Mesenchymal stem cell (in vitro differentiated cells and primary cell): ENCODE measurements at regions not wholly inside any gene's neighbourhood (a gene's known extent, or its start where the extent isn't known, plus 50 kb on each side); places are given as distances from the start of the nearest gene placed in this dataset.
"Not testable (repeated sequence)": the region's sequence is repeated elsewhere in the genome, so short reads cannot be mapped to it uniquely, and the experiment has no call there.

Source experiments
- DNase-seq: peaks from one replicate; pipeline ENCODE4 v3.0.0-alpha.2; 2013
- H2AFZ ChIP-seq: one replicate; pipeline ENCODE4 v1.6.1; 2013; ENCODE audit warnings: low read depth, mild to moderate bottlenecking, control low read depth, inconsistent platforms, low read length, moderate library complexity
- H2AK5ac ChIP-seq: 2 replicates; pipeline ENCODE4 v1.6.1; 2013; ENCODE audit warnings: low read length, moderate library complexity, mild to moderate bottlenecking, inconsistent platforms; ENCODE audit not compliant: severe bottlenecking
- H2BK120ac ChIP-seq: one replicate; pipeline ENCODE4 v1.6.1; 2013; ENCODE audit warnings: low read depth, mild to moderate bottlenecking, inconsistent platforms, low read length, moderate library complexity
- H2BK12ac ChIP-seq, 2 experiments: one replicate each; pipeline ENCODE4 v1.6.1; 2013; ENCODE audit warnings: inconsistent platforms in 2 of 2, low read length in 2 of 2, mild to moderate bottlenecking in 2 of 2, moderate library complexity in 2 of 2, control low read depth in 1 of 2
- H2BK15ac ChIP-seq: one replicate; pipeline ENCODE4 v1.6.1; 2013; ENCODE audit warnings: mild to moderate bottlenecking, low read depth, inconsistent platforms; ENCODE audit not compliant: poor library complexity, severe bottlenecking
- H2BK5ac ChIP-seq: 2 replicates; pipeline ENCODE4 v1.6.1; 2013; ENCODE audit warnings: low read depth, mild to moderate bottlenecking, low read length, control low read depth, inconsistent platforms; ENCODE audit not compliant: poor library complexity, severe bottlenecking
- H3K14ac ChIP-seq, 2 experiments: one replicate each; pipeline ENCODE4 v1.6.1; 2013; ENCODE audit warnings: inconsistent platforms in 2 of 2, low read length in 2 of 2, control low read depth in 1 of 2, mild to moderate bottlenecking in 1 of 2, moderate library complexity in 1 of 2
- H3K18ac ChIP-seq, 2 experiments: one replicate each; pipeline ENCODE4 v1.6.1; 2013; ENCODE audit warnings: inconsistent platforms in 2 of 2, low read length in 2 of 2, control low read depth in 1 of 2, low read depth in 1 of 2, mild to moderate bottlenecking in 1 of 2
- H3K23ac ChIP-seq, 2 experiments: one replicate each; pipeline ENCODE4 v1.6.1; 2013; ENCODE audit warnings: inconsistent platforms in 2 of 2, low read length in 2 of 2, mild to moderate bottlenecking in 2 of 2, moderate library complexity in 2 of 2, control low read depth in 1 of 2
- H3K27ac ChIP-seq: 2 replicates; pipeline ENCODE4 v1.5.1; 2013; ENCODE audit warnings: mild to moderate bottlenecking, moderate library complexity, low read length, control low read depth, inconsistent platforms; ENCODE audit not compliant: poor library complexity, severe bottlenecking
- H3K27me3 ChIP-seq, 2 experiments: 2 replicates each; pipeline versions ENCODE4 v1.6.1 to v1.7.0; 2013; ENCODE audit warnings: low read length in 2 of 2, mild to moderate bottlenecking in 2 of 2, moderate library complexity in 2 of 2, control low read depth in 1 of 2, inconsistent platforms in 1 of 2; ENCODE audit not compliant: control insufficient read depth in 1 of 2, insufficient read depth in 1 of 2
- H3K36me3 ChIP-seq, 2 experiments: 2 replicates each; pipeline versions ENCODE4 v1.6.1 to v1.7.0; 2013; ENCODE audit warnings: low read length in 2 of 2, control low read depth in 1 of 2, inconsistent platforms in 1 of 2, low read depth in 1 of 2, mild to moderate bottlenecking in 1 of 2; ENCODE audit not compliant: insufficient read depth in 2 of 2, control insufficient read depth in 1 of 2
- H3K4ac ChIP-seq, 2 experiments: one replicate each; pipeline ENCODE4 v1.6.1; 2013; ENCODE audit warnings: inconsistent platforms in 2 of 2, low read length in 2 of 2, mild to moderate bottlenecking in 2 of 2, moderate library complexity in 2 of 2, control low read depth in 1 of 2, low read depth in 1 of 2
- H3K4me1 ChIP-seq: 2 replicates; pipeline ENCODE4 v1.6.1; 2013; ENCODE audit warnings: low read depth, low read length, control low read depth; ENCODE audit not compliant: control insufficient read depth, insufficient read depth
- H3K4me2 ChIP-seq: 2 replicates; pipeline ENCODE4 v1.6.1; 2013; ENCODE audit warnings: low read length, mild to moderate bottlenecking, inconsistent platforms; ENCODE audit not compliant: poor library complexity, severe bottlenecking
- H3K4me3 ChIP-seq, 2 experiments: 2 replicates each; pipeline versions ENCODE4 v1.5.1 to v1.7.0; 2013; ENCODE audit warnings: low read length in 2 of 2, mild to moderate bottlenecking in 2 of 2, control low read depth in 1 of 2, low read depth in 1 of 2; ENCODE audit not compliant: insufficient read depth in 1 of 2
- H3K79me1 ChIP-seq: replicated peaks from 2 replicates; pipeline ENCODE4 v1.6.1; 2013; ENCODE audit warnings: mild to moderate bottlenecking, control low read depth, low read length, inconsistent platforms; ENCODE audit not compliant: poor library complexity, severe bottlenecking
- H3K9ac ChIP-seq: 2 replicates; pipeline ENCODE4 v1.7.0; 2013; ENCODE audit warnings: mild to moderate bottlenecking, low read length, moderate library complexity
- H3K9me3 ChIP-seq: 2 replicates; pipeline ENCODE4 v1.7.0; 2013; ENCODE audit warnings: mild to moderate bottlenecking, low read length; ENCODE audit not compliant: control insufficient read depth
- H4K8ac ChIP-seq: one replicate; pipeline ENCODE4 v1.6.1; 2013; ENCODE audit warnings: inconsistent platforms, mild to moderate bottlenecking, low read length, moderate library complexity
- H4K91ac ChIP-seq: one replicate; pipeline ENCODE4 v1.6.1; 2013; ENCODE audit warnings: mild to moderate bottlenecking, low read length, inconsistent platforms
- WGBS: methylation state at CpG from one replicate; pipeline ENCODE4 v1.1.7; 2013; ENCODE audit warnings: mixed read lengths; 5-methylcytosine and 5-hydroxymethylcytosine counted together

GRCh38 chr7:142528608-142529408 is 220.5 kb upstream of the PRSS1 start:
- no peaks in the 10 kb centered on the region for H3K36me3 ChIP-seq
- no peaks in the 10 kb centered on the region for H3K4me1 ChIP-seq
- peak overlapping the region in 1 of 2 experiments; percentile 30 for H3K4me3 ChIP-seq
- H3K23ac ChIP-seq = no peak overlapping the region
- no peak overlapping the region for H4K91ac ChIP-seq
- H3K4me2 ChIP-seq = no peak overlapping the region
- no peak for DNase-seq
- no peaks in the 10 kb centered on the region for H3K9me3 ChIP-seq
- WGBS = 56% methylated on average over 15 of the region's 15 CpGs
- H3K9ac ChIP-seq = no peak overlapping the region
- no peak overlapping the region for H3K14ac ChIP-seq
- no peaks in the 10 kb centered on the region for H3K79me1 ChIP-seq
- no peak overlapping the region for H2AFZ ChIP-seq
- H2BK120ac ChIP-seq = no peak overlapping the region
- peaks cover 3 to 60% of the 10 kb centered on the region in 2 experiments for H3K27me3 ChIP-seq
- H3K4ac ChIP-seq = no peak overlapping the region
- no peak overlapping the region for H2BK12ac ChIP-seq
- H2AK5ac ChIP-seq = no peak overlapping the region
- H2BK15ac ChIP-seq = no peak overlapping the region
- H2BK5ac ChIP-seq = no peak overlapping the region
- no peak overlapping the region for H4K8ac ChIP-seq
- no peak overlapping the region for H3K18ac ChIP-seq
- H3K27ac ChIP-seq = no peak overlapping the region

GRCh38 chr7:142523821-142524460 is 225.3 kb upstream of the PRSS1 start:
- H3K79me1 ChIP-seq = no peaks in the 10 kb centered on the region
- no peak overlapping the region for H3K27ac ChIP-seq
- no peak overlapping the region for H4K91ac ChIP-seq
- H3K23ac ChIP-seq = no peak overlapping the region
- no peaks in the 10 kb centered on the region for H3K4me1 ChIP-seq
- no peak overlapping the region for H2BK12ac ChIP-seq
- no peak overlapping the region for H4K8ac ChIP-seq
- no peaks in the 10 kb centered on the region for H3K9me3 ChIP-seq
- H3K4ac ChIP-seq = no peak overlapping the region
- peaks cover 16 to 56% of the 10 kb centered on the region in 2 experiments for H3K27me3 ChIP-seq
- no peaks in the 10 kb centered on the region for H3K36me3 ChIP-seq
- H3K4me2 ChIP-seq = no peak overlapping the region
- no peak overlapping the region for H2AK5ac ChIP-seq
- no peak overlapping the region for H2BK120ac ChIP-seq
- H3K9ac ChIP-seq = no peak overlapping the region
- H3K14ac ChIP-seq = no peak overlapping the region
- H2BK5ac ChIP-seq = no peak overlapping the region
- no peak overlapping the region for H2AFZ ChIP-seq
- H2BK15ac ChIP-seq = no peak overlapping the region
- H3K18ac ChIP-seq = no peak overlapping the region
- no peak overlapping the region for H3K4me3 ChIP-seq
- no peak for DNase-seq
- 63% methylated on average over 8 of the region's 9 CpGs for WGBS

- DNase-seq = no peak
- H2AFZ ChIP-seq = no peak overlapping the region
- no peak overlapping the region for H3K4ac ChIP-seq
- no peak overlapping the region for H3K14ac ChIP-seq
- H3K9me3 ChIP-seq = no peaks in the 10 kb centered on the region
- H4K91ac ChIP-seq = no peak overlapping the region
- H2BK5ac ChIP-seq = no peak overlapping the region
- H2BK12ac ChIP-seq = no peak overlapping the region
- H3K79me1 ChIP-seq = no peaks in the 10 kb centered on the region
- H3K18ac ChIP-seq = no peak overlapping the region
- H3K4me3 ChIP-seq = no peak overlapping the region
- H4K8ac ChIP-seq = no peak overlapping the region
- H3K27ac ChIP-seq = no peak overlapping the region
- 80% methylated on average over 1 of the region's 1 CpG for WGBS
- H3K4me1 ChIP-seq = no peaks in the 10 kb centered on the region
- no peak overlapping the region for H3K9ac ChIP-seq
- no peak overlapping the region for H2BK120ac ChIP-seq
- H2BK15ac ChIP-seq = no peak overlapping the region
- H3K36me3 ChIP-seq = no peaks in the 10 kb centered on the region
- H2AK5ac ChIP-seq = no peak overlapping the region
- peaks cover 14 to 52% of the 10 kb centered on the region in 2 experiments for H3K27me3 ChIP-seq
- H3K4me2 ChIP-seq = no peak overlapping the region
- no peak overlapping the region for H3K23ac ChIP-seq
Measured at GRCh38 chr7:142522735-142523134, 226.5 kb upstream of the PRSS1 start.

GRCh38 chr7:142520885-142521284 is 228.4 kb upstream of the PRSS1 start:
- H3K14ac ChIP-seq, DNase-seq, H3K9ac ChIP-seq, H4K8ac ChIP-seq, H3K18ac ChIP-seq, H3K4me2 ChIP-seq, H3K4me1 ChIP-seq, H3K4me3 ChIP-seq, H3K4ac ChIP-seq, H3K9me3 ChIP-seq, H4K91ac ChIP-seq, H3K27ac ChIP-seq, H3K36me3 ChIP-seq, H3K79me1 ChIP-seq, H3K23ac ChIP-seq, H2BK12ac ChIP-seq, H2AFZ ChIP-seq, H2BK15ac ChIP-seq, H2BK120ac ChIP-seq, H2BK5ac ChIP-seq, H2AK5ac ChIP-seq: not testable (repeated sequence)
- 26% methylated on average over 2 of the region's 2 CpGs for WGBS
- H3K27me3 ChIP-seq = peaks cover 13 to 42% of the 10 kb centered on the region in 2 experiments
